ENCODE measurements at regions not wholly inside any gene's neighbourhood (a gene's known extent, or its start where the extent isn't known, plus 50 kb on each side); places are given as distances from the start of the nearest gene placed in this dataset.

DNA sequence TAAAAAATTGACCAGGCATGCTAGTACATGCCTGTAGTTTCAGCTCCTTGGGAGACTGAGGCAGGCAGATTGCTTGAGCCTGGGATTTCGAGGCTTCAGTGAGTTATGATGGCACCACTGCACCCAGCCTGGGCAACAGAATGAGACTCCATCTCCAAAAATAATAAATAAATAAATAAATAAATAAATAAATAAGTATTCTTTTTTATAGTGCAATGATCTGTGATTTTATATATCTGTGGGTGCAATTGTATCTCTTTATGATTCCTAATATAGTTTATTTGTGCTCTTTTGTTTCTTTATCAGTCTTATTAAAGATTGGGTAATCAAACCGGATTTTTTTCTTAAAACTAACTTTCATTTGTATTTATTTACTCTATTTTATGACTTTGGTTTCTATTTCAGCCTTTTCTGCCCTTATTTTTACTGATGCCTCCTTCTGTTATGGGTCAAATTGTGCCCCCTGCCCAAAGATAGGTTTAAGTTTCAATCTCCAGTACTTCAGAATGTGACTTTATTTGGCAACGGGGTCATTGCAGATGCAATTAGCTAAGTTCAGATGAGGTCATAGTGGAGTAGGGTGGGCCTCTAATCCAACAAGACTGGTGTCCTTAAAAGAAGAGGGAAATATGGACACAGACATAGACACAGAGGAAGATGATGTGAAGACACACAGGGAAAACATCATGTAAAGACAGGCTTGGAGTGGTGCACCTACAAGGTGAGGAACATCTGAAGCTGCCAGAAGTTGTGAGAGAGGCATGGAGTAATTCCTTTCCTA, 74.9 kb upstream of the CDC42BPA start:
- Histone ChIP-seq H3K4me3 (no peak overlapping the region), H3K27me3 (ENCODE audit: low read depth) (no peaks in the 10 kb centered on the region), H3K4me1 (peaks cover 15% of the 10 kb centered on the region), H3K36me3 (replicated peaks) (no peaks in the 10 kb centered on the region), H3K9me3 (no peaks in the 10 kb centered on the region)
- DNase-seq (ENCODE audit: low spot score in 2 of 2), result no peak
- in situ Hi-C loops (cut with MboI; ENCODE audit: low sequenced_read_pairs), result no loop called here

DNA sequence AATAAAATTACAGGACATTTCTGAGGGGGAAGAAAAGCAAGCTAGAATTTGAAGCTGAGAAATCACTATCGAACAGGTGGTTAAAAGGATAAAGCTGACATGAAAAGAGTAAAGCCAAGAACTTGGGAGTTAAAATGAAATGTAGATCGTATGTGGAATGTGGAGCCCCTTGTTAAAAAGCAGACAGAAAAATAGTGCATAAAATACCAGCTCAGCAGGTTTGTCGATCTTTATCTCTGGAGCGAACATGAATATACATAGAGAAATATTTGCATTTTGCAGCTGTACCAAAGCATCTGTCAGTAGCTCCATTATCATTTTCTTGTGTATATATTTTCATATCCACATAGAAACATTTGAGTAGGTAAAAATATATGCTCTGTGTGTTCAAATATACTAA, 73.6 kb upstream of the CDC42BPA start:
- no peaks in the 10 kb centered on the region for H3K27me3 ChIP-seq (ENCODE audit: low read depth)
- peaks cover 15% of the 10 kb centered on the region for H3K4me1 ChIP-seq
- DNase-seq (ENCODE audit: low spot score in 2 of 2), result no peak
- no peaks in the 10 kb centered on the region for H3K9me3 ChIP-seq
- H3K36me3 ChIP-seq (replicated peaks), result no peaks in the 10 kb centered on the region
- in situ Hi-C loops (cut with MboI; ENCODE audit: low sequenced_read_pairs), result no loop called here
- no peak overlapping the region for H3K4me3 ChIP-seq

DNA sequence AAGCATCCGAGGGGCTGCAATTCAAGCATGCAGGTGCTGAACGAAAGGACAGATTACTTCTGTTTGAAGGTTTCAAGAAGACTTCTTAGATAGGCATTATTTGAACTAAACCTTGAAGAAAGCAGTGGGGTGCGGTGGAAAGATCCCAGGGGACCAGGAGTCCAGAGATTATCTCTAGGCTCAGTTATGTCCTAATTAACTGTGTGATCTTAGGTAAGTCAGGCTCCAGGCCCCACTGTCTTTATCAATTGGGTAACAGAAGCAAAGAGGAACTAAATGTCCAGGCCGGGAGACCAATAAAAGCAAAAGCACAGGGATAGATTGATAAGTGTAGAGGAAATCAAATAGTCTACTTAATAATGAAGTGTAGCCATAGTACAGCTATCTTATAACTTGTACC, 72.9 kb upstream of the CDC42BPA start:
- H3K4me3 ChIP-seq, result no peak overlapping the region
- no peak for DNase-seq (ENCODE audit: low spot score in 2 of 2)
- H3K9me3 ChIP-seq, result 0 out of 2 replicates have a peak, but pooled peaks cover 3% of the 10 kb centered on the region
- no peaks in the 10 kb centered on the region for H3K27me3 ChIP-seq (ENCODE audit: low read depth)
- peaks cover 15% of the 10 kb centered on the region for H3K4me1 ChIP-seq
- in situ Hi-C loops (cut with MboI; ENCODE audit: low sequenced_read_pairs), result no loop called here
- H3K36me3 ChIP-seq (replicated peaks), result no peaks in the 10 kb centered on the region

DNA sequence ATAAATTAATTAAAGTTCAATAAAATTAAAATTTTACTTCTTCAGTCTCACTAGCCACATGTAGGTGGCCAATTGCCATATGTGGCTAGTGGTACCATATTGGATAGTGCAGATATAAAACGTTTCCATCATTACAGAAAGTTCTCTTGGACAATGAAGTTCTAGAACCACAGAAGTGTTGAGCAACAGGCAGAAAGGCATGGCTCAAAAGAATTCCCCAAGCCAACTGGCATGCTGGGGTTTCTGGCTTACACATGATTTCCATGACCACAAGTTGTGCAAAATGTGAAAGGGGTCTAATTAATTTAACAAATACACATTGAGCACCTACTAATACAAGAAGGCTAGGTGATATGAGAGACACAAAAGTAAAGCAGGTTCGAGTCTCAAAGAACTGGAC, 72.2 kb upstream of the CDC42BPA start:
- in situ Hi-C loops (cut with MboI; ENCODE audit: low sequenced_read_pairs), result no loop called here
- 0 out of 2 replicates have a peak, but pooled peaks cover 3% of the 10 kb centered on the region for H3K9me3 ChIP-seq
- H3K4me3 ChIP-seq, result no peak overlapping the region
- peaks cover 15% of the 10 kb centered on the region for H3K4me1 ChIP-seq
- H3K27me3 ChIP-seq (ENCODE audit: low read depth), result no peaks in the 10 kb centered on the region
- DNase-seq (ENCODE audit: low spot score in 2 of 2), result no peak
- H3K36me3 ChIP-seq (replicated peaks), result no peaks in the 10 kb centered on the region

DNA sequence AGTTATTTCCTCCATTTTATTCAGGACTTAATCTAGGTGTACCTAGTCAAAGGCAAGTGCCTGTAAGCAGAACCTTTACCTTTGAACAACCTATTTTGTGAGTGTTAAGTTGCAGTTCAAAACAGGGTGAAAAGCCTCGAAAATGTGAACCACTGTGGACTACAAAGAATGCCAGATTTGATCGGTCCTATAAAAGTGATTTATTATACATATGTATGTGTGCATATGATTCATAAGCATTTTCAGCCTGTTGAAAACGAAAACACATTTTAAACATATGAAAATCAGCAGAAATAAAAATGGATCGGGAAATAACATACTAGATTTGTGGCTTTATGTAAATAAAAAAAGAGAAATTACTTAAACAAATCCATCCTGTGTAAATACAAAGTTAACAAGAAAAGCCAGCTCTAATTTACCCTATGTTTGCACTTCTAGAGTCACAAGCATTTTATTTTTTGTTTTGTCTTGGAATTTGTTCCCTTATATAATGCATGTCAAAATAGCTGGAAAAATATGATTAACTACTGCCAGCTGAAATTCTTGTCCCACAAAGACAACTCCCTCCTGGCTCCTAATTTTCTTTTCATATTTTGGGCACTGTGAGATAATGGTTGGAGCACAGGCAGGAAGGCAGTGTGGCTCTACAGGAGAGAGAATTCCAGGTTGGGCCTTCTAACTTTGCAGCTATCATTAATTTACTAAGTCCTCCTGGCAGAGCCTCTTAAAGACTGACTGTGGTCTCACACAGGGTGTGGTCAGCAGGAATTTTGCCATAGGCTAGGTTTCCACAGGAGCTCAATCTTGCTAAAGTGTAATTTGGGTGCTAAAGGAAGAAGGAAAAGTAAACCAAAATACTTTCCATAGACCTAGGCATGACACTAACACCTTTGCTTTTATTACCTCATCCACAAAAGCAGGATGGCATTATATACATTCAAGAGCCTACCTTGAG, 70.2 kb upstream of the CDC42BPA start:
- peaks cover 15% of the 10 kb centered on the region for H3K4me1 ChIP-seq
- DNase-seq (ENCODE audit: low spot score in 2 of 2), result no peak
- H3K9me3 ChIP-seq, result 0 out of 2 replicates have a peak, but pooled peaks cover 3% of the 10 kb centered on the region
- in situ Hi-C loops (cut with MboI; ENCODE audit: low sequenced_read_pairs), result no loop called here
- no peak overlapping the region for H3K4me3 ChIP-seq
- no peaks in the 10 kb centered on the region for H3K27me3 ChIP-seq (ENCODE audit: low read depth)
- H3K36me3 ChIP-seq (replicated peaks), result no peaks in the 10 kb centered on the region

DNA sequence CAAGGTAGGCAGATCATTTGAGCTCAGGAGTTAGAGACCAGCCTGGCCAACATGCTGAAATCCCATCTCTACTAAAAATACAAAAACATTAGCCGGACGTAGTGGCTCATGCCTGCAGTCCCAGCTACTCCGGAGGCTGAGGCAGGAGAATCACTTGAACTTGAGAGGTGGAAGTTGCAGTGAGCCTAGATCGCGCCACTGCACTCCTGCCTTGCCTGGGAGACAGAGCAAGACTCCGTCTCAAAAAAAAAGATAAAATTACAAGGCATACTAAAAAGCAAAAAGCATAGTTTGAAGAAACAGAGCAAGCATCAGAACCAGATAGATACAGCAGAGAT, 61.2 kb upstream of the CDC42BPA start:
- Histone ChIP-seq H3K4me3 (no peak overlapping the region), H3K9me3 (no peaks in the 10 kb centered on the region), H3K36me3 (replicated peaks) (no peaks in the 10 kb centered on the region), H3K4me1 (no peaks in the 10 kb centered on the region), H3K27me3 (ENCODE audit: low read depth) (no peaks in the 10 kb centered on the region)
- in situ Hi-C loops (cut with MboI; ENCODE audit: low sequenced_read_pairs), result no loop called here
- no peak for DNase-seq (ENCODE audit: low spot score in 2 of 2)

DNA sequence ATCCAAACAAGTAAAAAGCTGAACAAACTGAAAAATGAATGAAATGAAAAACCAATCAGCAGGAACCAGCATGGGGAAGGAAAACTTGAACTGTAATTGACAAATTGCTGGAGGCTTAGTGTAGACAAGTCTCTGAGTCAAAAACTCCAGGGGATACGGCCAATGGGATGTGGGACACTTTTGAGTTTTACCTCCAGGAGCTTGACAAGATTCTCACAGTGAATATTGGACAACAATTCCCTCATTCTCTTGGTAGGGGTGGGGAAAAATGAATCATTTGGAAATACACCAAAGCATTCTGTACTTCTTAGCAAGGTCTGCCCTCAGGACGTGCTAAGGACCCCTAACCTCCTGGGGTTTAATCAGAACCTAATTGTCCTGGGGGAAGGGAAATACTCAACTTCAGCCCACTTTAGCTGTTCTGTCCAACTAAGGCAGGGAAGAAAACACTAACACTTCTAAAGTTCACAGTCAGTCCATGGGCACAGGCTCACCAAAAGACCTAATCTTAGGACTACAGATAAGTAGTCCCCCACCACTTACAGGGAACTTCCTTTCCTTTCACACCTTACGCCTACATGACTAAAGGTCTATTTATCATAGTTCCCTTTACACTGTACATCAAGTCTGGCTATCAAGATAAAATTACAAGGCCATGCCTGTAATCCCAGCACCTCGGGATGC, 60.7 kb upstream of the CDC42BPA start:
- H3K4me3 ChIP-seq, result no peak overlapping the region
- no peak for DNase-seq (ENCODE audit: low spot score in 2 of 2)
- in situ Hi-C loops (cut with MboI; ENCODE audit: low sequenced_read_pairs), result no loop called here

DNA sequence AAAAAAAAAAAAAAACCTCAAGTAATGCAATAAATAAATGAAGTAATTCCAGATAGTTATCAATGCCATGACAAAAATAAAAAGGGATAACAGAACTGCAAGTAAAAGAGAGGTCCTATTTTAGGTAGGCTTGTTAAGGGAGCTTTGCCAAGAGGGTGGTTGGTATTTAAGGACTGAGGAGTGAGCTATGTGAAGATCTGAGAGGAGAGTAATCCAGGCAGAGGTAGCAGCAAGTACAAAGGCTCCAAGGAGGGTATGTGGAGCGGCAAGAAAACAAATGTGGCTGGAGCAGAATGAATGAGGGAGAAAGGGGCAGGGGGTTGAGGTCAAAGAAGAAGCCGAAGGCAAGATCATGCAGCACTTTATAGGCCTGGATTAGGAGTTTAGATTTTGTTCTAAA, 59.9 kb upstream of the CDC42BPA start:
- Histone ChIP-seq H3K9me3 (no peaks in the 10 kb centered on the region), H3K27me3 (ENCODE audit: low read depth) (no peaks in the 10 kb centered on the region), H3K4me1 (no peaks in the 10 kb centered on the region), H3K4me3 (no peak overlapping the region), H3K36me3 (replicated peaks) (no peaks in the 10 kb centered on the region)
- DNase-seq (ENCODE audit: low spot score in 2 of 2), result no peak
- in situ Hi-C loops (cut with MboI; ENCODE audit: low sequenced_read_pairs), result no loop called here

More for the DNA sequence above, 60.7 kb upstream of the CDC42BPA start:
- H3K4me1 ChIP-seq, result no peaks in the 10 kb centered on the region
- no peaks in the 10 kb centered on the region for H3K9me3 ChIP-seq
- H3K36me3 ChIP-seq (replicated peaks), result no peaks in the 10 kb centered on the region
- no peaks in the 10 kb centered on the region for H3K27me3 ChIP-seq (ENCODE audit: low read depth)

DNA sequence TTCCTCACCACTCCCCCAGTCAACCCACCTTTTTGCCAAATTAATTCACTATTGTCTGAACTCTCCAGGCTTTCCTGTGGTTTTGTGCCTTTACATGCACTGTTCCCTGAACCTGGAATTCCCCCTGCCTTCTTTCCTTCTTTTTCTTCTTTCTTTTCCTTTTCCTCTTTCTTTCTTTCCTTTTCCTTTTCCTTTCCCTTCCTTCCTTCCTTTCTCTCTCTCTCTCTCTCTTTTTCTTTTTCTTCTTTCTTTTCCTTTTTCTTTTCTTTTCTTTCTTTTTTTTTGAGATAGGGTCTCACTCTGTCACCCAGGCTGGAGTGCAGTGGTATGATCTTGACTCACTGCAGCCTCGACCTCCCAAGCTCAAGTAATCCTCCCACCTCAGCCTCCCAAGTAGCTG, 56.6 kb upstream of the CDC42BPA start:
- no peak for DNase-seq (ENCODE audit: low spot score in 2 of 2)
- Histone ChIP-seq H3K36me3 (replicated peaks) (no peaks in the 10 kb centered on the region), H3K27me3 (ENCODE audit: low read depth) (no peaks in the 10 kb centered on the region), H3K4me1 (no peaks in the 10 kb centered on the region), H3K9me3 (no peaks in the 10 kb centered on the region), H3K4me3 (no peak overlapping the region)
- in situ Hi-C loops (cut with MboI; ENCODE audit: low sequenced_read_pairs), result no loop called here

DNA sequence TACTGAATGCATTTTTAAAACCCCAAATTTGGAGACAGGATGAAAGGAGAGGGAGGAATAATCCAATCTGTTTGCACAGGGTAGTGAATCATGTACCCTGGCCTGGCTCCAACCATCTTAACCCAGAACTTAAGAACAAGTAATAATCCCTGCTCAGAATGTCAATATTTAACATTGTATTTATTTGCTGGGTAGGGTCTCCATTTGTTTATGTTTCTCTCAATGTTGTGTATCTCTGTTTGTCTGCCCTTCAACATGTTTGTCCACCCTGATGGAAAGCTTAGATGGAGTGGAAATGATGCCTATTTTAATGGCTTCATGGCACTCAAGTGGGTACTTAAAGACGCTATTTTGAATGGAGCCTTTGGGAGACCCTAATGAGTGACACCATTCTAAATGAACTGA, 54.4 kb upstream of the CDC42BPA start:
- Histone ChIP-seq H3K9me3 (no peaks in the 10 kb centered on the region), H3K36me3 (replicated peaks) (no peaks in the 10 kb centered on the region), H3K27me3 (ENCODE audit: low read depth) (no peaks in the 10 kb centered on the region), H3K4me3 (no peak overlapping the region), H3K4me1 (no peaks in the 10 kb centered on the region)
- no peak for DNase-seq (ENCODE audit: low spot score in 2 of 2)
- in situ Hi-C loops (cut with MboI; ENCODE audit: low sequenced_read_pairs), result no loop called here

DNA sequence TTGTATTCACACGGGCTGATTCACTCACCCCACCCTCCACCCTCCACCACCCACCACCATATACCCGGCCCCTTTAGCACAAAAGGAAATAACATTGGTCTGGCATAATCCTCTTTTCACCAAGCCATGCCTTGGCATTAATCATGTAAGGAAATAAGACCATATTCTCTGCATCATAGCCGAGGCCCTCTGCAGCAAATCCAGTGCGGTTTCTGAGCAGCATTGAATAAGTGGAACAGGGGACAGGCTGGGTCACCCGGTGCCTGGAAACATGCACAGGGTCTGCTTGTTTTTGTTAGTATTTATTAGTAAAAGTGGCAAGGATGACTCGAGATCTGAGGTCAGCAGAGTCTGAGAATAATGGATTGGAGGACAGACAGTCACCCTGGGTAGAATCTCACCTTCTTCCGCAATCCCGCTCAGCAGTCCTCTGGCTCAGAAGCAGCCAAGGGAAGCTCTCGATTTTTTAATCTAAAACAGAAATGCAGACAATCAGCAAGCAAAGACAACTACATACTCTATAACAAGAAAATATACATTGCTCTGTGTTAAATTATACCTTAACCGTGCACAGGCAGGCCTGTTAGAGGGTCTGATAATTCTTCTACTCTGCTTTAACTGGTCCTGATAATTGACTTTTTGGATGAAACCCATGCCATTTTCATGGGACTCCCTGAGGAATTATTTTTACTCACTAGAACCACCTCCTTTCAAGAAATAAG, 52.4 kb upstream of the CDC42BPA start:
- Histone ChIP-seq H3K4me1 (no peaks in the 10 kb centered on the region), H3K36me3 (replicated peaks) (no peaks in the 10 kb centered on the region), H3K27me3 (ENCODE audit: low read depth) (no peaks in the 10 kb centered on the region), H3K9me3 (no peaks in the 10 kb centered on the region), H3K4me3 (no peak overlapping the region)
- DNase-seq (ENCODE audit: low spot score in 2 of 2), result no peak
- in situ Hi-C loops (cut with MboI; ENCODE audit: low sequenced_read_pairs), result no loop called here

DNA sequence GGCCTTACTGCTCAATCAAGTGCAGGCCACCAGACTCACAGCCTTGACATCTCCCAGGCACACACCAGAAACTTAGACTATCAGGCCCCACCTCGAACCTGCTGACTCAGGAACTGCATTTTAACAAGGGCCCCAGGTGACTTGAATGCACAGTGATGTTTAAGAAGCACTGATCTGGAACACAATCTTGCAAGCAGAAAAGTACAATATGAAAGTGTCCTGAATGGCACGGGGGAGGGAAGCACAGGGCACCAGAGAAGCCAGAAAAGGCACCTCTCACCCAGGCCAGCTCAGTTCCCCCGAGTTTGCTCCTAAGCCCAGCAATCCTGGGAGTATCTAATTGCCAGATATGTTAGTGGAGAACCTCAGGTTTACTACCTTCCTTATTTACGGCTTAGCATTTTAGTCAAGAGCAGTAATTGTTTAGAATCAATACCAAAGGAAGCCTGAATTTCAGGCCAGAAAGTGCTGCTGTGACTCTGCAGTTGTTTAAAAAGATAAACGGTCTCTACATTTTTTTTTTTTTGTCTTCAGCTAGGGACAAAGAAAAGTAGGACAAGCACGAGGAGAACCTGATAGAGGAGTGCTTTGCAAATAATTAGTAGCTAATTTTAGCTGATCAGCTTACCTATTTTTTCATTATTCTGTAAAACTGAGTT, 50.9 kb upstream of the CDC42BPA start:
- no peak for DNase-seq (ENCODE audit: low spot score in 2 of 2)
- Histone ChIP-seq H3K9me3 (no peaks in the 10 kb centered on the region), H3K36me3 (replicated peaks) (no peaks in the 10 kb centered on the region), H3K4me3 (no peak overlapping the region), H3K27me3 (ENCODE audit: low read depth) (no peaks in the 10 kb centered on the region), H3K4me1 (no peaks in the 10 kb centered on the region)
- in situ Hi-C loops (cut with MboI; ENCODE audit: low sequenced_read_pairs), result no loop called here
